Gastroesophageal sphincter (tissue), 4 donors: ENCODE measurements at regions not wholly inside any gene's neighbourhood (a gene's known extent, or its start where the extent isn't known, plus 50 kb on each side); places are given as distances from the start of the nearest gene placed in this dataset.

ENCODE experiments used
- ATAC-seq: fragments of 150-250 bp; one replicate; pipeline ENCODE4 v1.9.1; 2016; ENCODE audit warnings: mild to moderate bottlenecking, moderate library complexity
- H3K27ac ChIP-seq, 4 donors: fragments of 200-600 bp; sonication (generic) in 3 of 4; 1 replicate in 3 of 4; 2 replicates in 1 of 4; pipeline ENCODE4 v1.5.1; 2016 to 2019
- H3K27me3 ChIP-seq: fragments of 200-600 bp; sonication (generic); one replicate; pipeline ENCODE4 v1.5.1; 2019
- H3K36me3 ChIP-seq, 2 donors: fragments of 200-600 bp; sonication (generic); one replicate each; pipeline ENCODE4 v1.5.1; 2019; ENCODE audit warnings: control low read depth in 1 of 2
- H3K4me1 ChIP-seq, 3 donors: fragments of 200-600 bp; sonication (generic); 1 replicate in 2 of 3; 2 replicates in 1 of 3; pipeline ENCODE4 v1.5.1; 2016 to 2019; ENCODE audit warnings: control low read depth in 2 of 3
- H3K4me3 ChIP-seq, 2 donors: fragments of 200-600 bp; sonication (generic); one replicate each; pipeline ENCODE4 v1.5.1; 2019; ENCODE audit warnings: mild to moderate bottlenecking in 1 of 2, moderate library complexity in 1 of 2
- H3K9me3 ChIP-seq, 3 donors: fragments of 200-600 bp; sonication (generic); one replicate each; pipeline ENCODE4 v1.5.1; 2017 to 2019; ENCODE audit warnings: control low read depth in 2 of 3
- CTCF ChIP-seq, 4 experiments: fragments of 200-600 bp in 2 of 4; fragments of 450-650 bp in 2 of 4; sonication (generic) in 1 of 4; IDR thresholded peaks; one replicate each; pipeline ENCODE4 v1.5.1; 2017 to 2019; ENCODE audit warnings: antibody characterized with exemption in 4 of 4, mild to moderate bottlenecking in 2 of 4, moderate library complexity in 2 of 4
- EP300 ChIP-seq: sonication (generic); formaldehyde crosslinking; IDR thresholded peaks from one replicate; pipeline ENCODE4 v1.6.1; 2017; ENCODE audit warnings: antibody characterized with exemption, mild to moderate bottlenecking
- POLR2A ChIP-seq, 2 donors: fragments of 450-650 bp; IDR thresholded peaks; one replicate each; pipeline ENCODE4 v1.6.1; 2017; ENCODE audit warnings: antibody characterized with exemption in 2 of 2, mild to moderate bottlenecking in 2 of 2, moderate library complexity in 1 of 2
- POLR2AphosphoS5 ChIP-seq: sonication (generic); formaldehyde crosslinking; IDR thresholded peaks from one replicate; pipeline ENCODE4 v1.6.1; 2017; ENCODE audit warnings: antibody characterized with exemption
- WGBS, 2 donors: methylation state at CpG; one replicate each; pipeline ENCODE4 v1.1.5; 2018; ENCODE audit warnings: low coverage in 1 of 2; 5-methylcytosine and 5-hydroxymethylcytosine counted together

- no peak for TF ChIP-seq POLR2AphosphoS5
- no peak for TF ChIP-seq POLR2A (IDR thresholded peaks at IDR 0.05)
- no peak for TF ChIP-seq EP300
- no peak for TF ChIP-seq CTCF (IDR thresholded peaks at IDR 0.05)
These were observed 65.5 kb upstream of the UBE3A start for GRCh38 chr15:25504307-25504706.

GRCh38 chr15:25501828-25502446 is 63.1 kb upstream of the UBE3A start:
- H3K36me3 ChIP-seq, result no peaks in the 10 kb centered on the region
- no peak for ATAC-seq
- no peaks in the 10 kb centered on the region for H3K4me1 ChIP-seq
- WGBS, 2 donors, result 14 to 19% methylated on average over 3 to 5 of the region's 5 CpGs
- TF ChIP-seq POLR2AphosphoS5 (no peak), CTCF (IDR thresholded peaks at IDR 0.05) (peak; percentile 29 to 71 (median 61))
- no peak overlapping the region for H3K27ac ChIP-seq
- H3K9me3 ChIP-seq, result no peaks in the 10 kb centered on the region
- no peaks in the 10 kb centered on the region for H3K27me3 ChIP-seq
- no peak overlapping the region for H3K4me3 ChIP-seq

More at GRCh38 chr15:25504307-25504706, 65.5 kb upstream of the UBE3A start:
- Histone ChIP-seq H3K27ac (no peak overlapping the region), H3K27me3 (no peaks in the 10 kb centered on the region), H3K36me3 (no peaks in the 10 kb centered on the region), H3K9me3 (no peaks in the 10 kb centered on the region), H3K4me3 (no peak overlapping the region), H3K4me1 (no peaks in the 10 kb centered on the region)
- ATAC-seq, result no peak
- 51 to 63% methylated on average over 6 of the region's 6 CpGs for WGBS, 2 donors

GRCh38 chr15:25498835-25499234 is 60.0 kb upstream of the UBE3A start:
- TF ChIP-seq POLR2A (IDR thresholded peaks at IDR 0.05) (no peak), POLR2AphosphoS5 (no peak), CTCF (IDR thresholded peaks at IDR 0.05) (no peak), EP300 (no peak)
- no peak for ATAC-seq
- Histone ChIP-seq H3K27me3 (no peaks in the 10 kb centered on the region), H3K4me3 (no peak overlapping the region), H3K27ac (no peak overlapping the region), H3K36me3 (no peaks in the 10 kb centered on the region), H3K9me3 (no peaks in the 10 kb centered on the region), H3K4me1 (no peaks in the 10 kb centered on the region)
- WGBS, 2 donors, result 87 to 91% methylated on average over 4 to 5 of the region's 5 CpGs

DNA sequence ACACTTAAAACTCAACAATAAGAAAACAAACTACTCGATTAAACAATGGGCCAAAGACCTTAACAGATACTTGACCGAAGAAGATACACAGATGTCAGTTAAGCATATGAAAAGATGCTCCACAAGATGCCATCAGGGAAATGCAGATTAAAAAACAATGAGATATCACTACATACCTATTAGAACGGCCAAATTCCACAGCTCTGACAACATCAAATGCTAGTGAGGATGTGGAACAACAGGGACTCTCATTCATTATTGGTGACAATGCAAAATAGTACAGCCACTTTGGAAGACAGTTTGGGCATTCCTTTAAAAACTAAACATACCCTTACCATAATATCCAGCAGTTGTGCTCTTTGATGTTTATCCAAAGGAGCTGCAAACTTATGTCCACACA is 59.1 kb upstream of the UBE3A start:
- Histone ChIP-seq H3K36me3 (no peaks in the 10 kb centered on the region), H3K4me3 (no peak overlapping the region), H3K27me3 (no peaks in the 10 kb centered on the region), H3K4me1 (no peaks in the 10 kb centered on the region), H3K27ac (no peak overlapping the region), H3K9me3 (no peaks in the 10 kb centered on the region)
- ATAC-seq, result no peak
- WGBS, 2 donors, result 64 to 82% methylated on average over 2 to 3 of the region's 3 CpGs
- no peak for TF ChIP-seq POLR2A (IDR thresholded peaks at IDR 0.05)
- no peak for TF ChIP-seq EP300
- no peak for TF ChIP-seq POLR2AphosphoS5
- no peak for TF ChIP-seq CTCF (IDR thresholded peaks at IDR 0.05)

DNA sequence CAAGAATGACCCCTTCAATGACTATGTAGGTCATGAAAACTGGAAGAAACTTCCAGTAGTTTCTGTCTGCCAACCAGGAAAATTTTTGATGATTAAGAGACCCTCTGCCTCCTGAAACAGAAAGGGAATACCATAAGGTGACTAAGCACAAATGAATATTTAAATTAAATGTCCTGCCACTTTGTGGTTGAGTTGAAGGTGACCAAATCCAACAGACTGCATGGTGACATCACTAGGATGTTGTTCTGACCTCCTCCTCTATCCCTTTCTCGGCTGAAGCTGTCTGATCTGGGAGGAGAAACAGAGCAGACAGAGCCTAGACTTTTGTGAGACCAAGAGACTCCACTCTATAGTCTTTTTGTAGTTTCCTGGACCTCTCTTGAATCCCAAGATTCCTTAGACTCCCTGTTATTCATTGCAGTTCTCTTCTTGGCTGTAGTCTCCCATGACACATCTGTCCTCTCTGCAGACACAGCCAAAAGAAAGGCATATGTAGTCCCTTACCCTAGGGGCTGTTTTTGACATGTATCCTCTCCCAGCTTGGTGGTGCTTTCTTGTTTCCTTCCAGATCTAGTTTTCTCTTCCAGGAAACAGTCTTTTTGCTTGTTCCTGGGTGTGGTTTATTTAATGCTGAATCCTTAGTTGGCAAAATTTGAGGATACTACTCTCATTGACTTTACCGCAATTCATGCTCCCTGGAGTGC is 55.2 kb upstream of the UBE3A start:
- H3K36me3 ChIP-seq, result no peaks in the 10 kb centered on the region
- ATAC-seq, result no peak
- no peaks in the 10 kb centered on the region for H3K27me3 ChIP-seq
- no peaks in the 10 kb centered on the region for H3K4me1 ChIP-seq
- TF ChIP-seq EP300 (no peak), POLR2A (IDR thresholded peaks at IDR 0.05) (no peak), POLR2AphosphoS5 (no peak), CTCF (IDR thresholded peaks at IDR 0.05) (no peak)
- H3K9me3 ChIP-seq, result peaks cover 0 to 31% (median 0%) of the 10 kb centered on the region in 3 donors
- H3K4me3 ChIP-seq, result no peak overlapping the region
- no peak overlapping the region for H3K27ac ChIP-seq
- 81% methylated on average over 2 of the region's 2 CpGs; no CpG with 5 or more reads in 1 of the 2 donors for WGBS, 2 donors
